ENCODE measurements at regions not wholly inside any gene's neighbourhood (a gene's known extent, or its start where the extent isn't known, plus 50 kb on each side); places are given as distances from the start of the nearest gene placed in this dataset.

GRCh38 chr10:129258283-129258923 lies 208.6 kb upstream of the MGMT start:
- Histone ChIP-seq H3K9me3 (no peaks in the 10 kb centered on the region), H3K27me3 (peaks cover 3% of the 10 kb centered on the region), H3K4me1 (peaks cover 17% of the 10 kb centered on the region), H3K27ac (no peak overlapping the region), H3K36me3 (no peaks in the 10 kb centered on the region), H3K4me3 (no peak overlapping the region)
- ATAC-seq: no peak
- DNase-seq: no peak
- intact Hi-C loops (cut with DNase I): no loop called here
- TF ChIP-seq, protein P1, sequence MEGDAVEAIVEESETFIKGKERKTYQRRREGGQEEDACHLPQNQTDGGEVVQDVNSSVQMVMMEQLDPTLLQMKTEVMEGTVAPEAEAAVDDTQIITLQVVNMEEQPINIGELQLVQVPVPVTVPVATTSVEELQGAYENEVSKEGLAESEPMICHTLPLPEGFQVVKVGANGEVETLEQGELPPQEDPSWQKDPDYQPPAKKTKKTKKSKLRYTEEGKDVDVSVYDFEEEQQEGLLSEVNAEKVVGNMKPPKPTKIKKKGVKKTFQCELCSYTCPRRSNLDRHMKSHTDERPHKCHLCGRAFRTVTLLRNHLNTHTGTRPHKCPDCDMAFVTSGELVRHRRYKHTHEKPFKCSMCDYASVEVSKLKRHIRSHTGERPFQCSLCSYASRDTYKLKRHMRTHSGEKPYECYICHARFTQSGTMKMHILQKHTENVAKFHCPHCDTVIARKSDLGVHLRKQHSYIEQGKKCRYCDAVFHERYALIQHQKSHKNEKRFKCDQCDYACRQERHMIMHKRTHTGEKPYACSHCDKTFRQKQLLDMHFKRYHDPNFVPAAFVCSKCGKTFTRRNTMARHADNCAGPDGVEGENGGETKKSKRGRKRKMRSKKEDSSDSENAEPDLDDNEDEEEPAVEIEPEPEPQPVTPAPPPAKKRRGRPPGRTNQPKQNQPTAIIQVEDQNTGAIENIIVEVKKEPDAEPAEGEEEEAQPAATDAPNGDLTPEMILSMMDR (IDR thresholded peaks at IDR 0.05): no peak

GRCh38 chr10:129259128-129259815 lies 207.8 kb upstream of the MGMT start:
- Histone ChIP-seq H3K9me3 (no peaks in the 10 kb centered on the region), H3K27ac (no peak overlapping the region), H3K36me3 (no peaks in the 10 kb centered on the region), H3K4me3 (no peak overlapping the region), H3K27me3 (peaks cover 3% of the 10 kb centered on the region), H3K4me1 (peaks cover 17% of the 10 kb centered on the region)
- intact Hi-C loops (cut with DNase I): no loop called here
- ATAC-seq (no peak), DNase-seq (no peak)
- TF ChIP-seq, protein P1 (IDR thresholded peaks at IDR 0.05): no peak

- ATAC-seq: no peak
- intact Hi-C loops (cut with DNase I): no loop called here
- no peaks in the 10 kb centered on the region for H3K9me3 ChIP-seq
These were observed 194.9 kb upstream of the MGMT start for GRCh38 chr10:129272176-129272575.

GRCh38 chr10:129272866-129273650 lies 194.0 kb upstream of the MGMT start:
- intact Hi-C loops (cut with DNase I): no loop called here
- DNase-seq: no peak
- no peak overlapping the region for H3K27ac ChIP-seq

More at GRCh38 chr10:129272176-129272575, 194.9 kb upstream of the MGMT start:
- Histone ChIP-seq H3K4me3 (no peak overlapping the region), H3K27ac (no peak overlapping the region), H3K36me3 (no peaks in the 10 kb centered on the region), H3K4me1 (no peaks in the 10 kb centered on the region), H3K27me3 (no peaks in the 10 kb centered on the region)
- TF ChIP-seq, protein P1 (IDR thresholded peaks at IDR 0.05): no peak
- DNase-seq: no peak

GRCh38 chr10:129273860-129274259 lies 193.2 kb upstream of the MGMT start:
- H3K4me1 ChIP-seq: no peaks in the 10 kb centered on the region
- intact Hi-C loops (cut with DNase I): no loop called here
- H3K27ac ChIP-seq: no peak overlapping the region
- H3K27me3 ChIP-seq: no peaks in the 10 kb centered on the region
- no peak for DNase-seq
- no peaks in the 10 kb centered on the region for H3K9me3 ChIP-seq
- no peak overlapping the region for H3K4me3 ChIP-seq
- H3K36me3 ChIP-seq: no peaks in the 10 kb centered on the region
- ATAC-seq: no peak
- TF ChIP-seq, protein P1 (IDR thresholded peaks at IDR 0.05): no peak

More at GRCh38 chr10:129272866-129273650, 194.0 kb upstream of the MGMT start:
- ATAC-seq: no peak
- no peak overlapping the region for H3K4me3 ChIP-seq
- H3K36me3 ChIP-seq: no peaks in the 10 kb centered on the region
- H3K27me3 ChIP-seq: no peaks in the 10 kb centered on the region
- TF ChIP-seq, protein P1 (IDR thresholded peaks at IDR 0.05): no peak
- no peaks in the 10 kb centered on the region for H3K9me3 ChIP-seq
- no peaks in the 10 kb centered on the region for H3K4me1 ChIP-seq
